Mesenchymal stem cell (in vitro differentiated cells and primary cell): ENCODE measurements at regions not wholly inside any gene's neighbourhood (a gene's known extent, or its start where the extent isn't known, plus 50 kb on each side); places are given as distances from the start of the nearest gene placed in this dataset.

Experiments
- DNase-seq: peaks from one replicate; pipeline ENCODE4 v3.0.0-alpha.2; 2013
- H2AFZ ChIP-seq: one replicate; pipeline ENCODE4 v1.6.1; 2013; ENCODE audit warnings: low read depth, mild to moderate bottlenecking, control low read depth, inconsistent platforms, low read length, moderate library complexity
- H2AK5ac ChIP-seq: 2 replicates; pipeline ENCODE4 v1.6.1; 2013; ENCODE audit warnings: low read length, moderate library complexity, mild to moderate bottlenecking, inconsistent platforms; ENCODE audit not compliant: severe bottlenecking
- H2BK120ac ChIP-seq: one replicate; pipeline ENCODE4 v1.6.1; 2013; ENCODE audit warnings: low read depth, mild to moderate bottlenecking, inconsistent platforms, low read length, moderate library complexity
- H2BK12ac ChIP-seq, 2 experiments: one replicate each; pipeline ENCODE4 v1.6.1; 2013; ENCODE audit warnings: inconsistent platforms in 2 of 2, low read length in 2 of 2, mild to moderate bottlenecking in 2 of 2, moderate library complexity in 2 of 2, control low read depth in 1 of 2
- H2BK15ac ChIP-seq: one replicate; pipeline ENCODE4 v1.6.1; 2013; ENCODE audit warnings: mild to moderate bottlenecking, low read depth, inconsistent platforms; ENCODE audit not compliant: poor library complexity, severe bottlenecking
- H2BK5ac ChIP-seq: 2 replicates; pipeline ENCODE4 v1.6.1; 2013; ENCODE audit warnings: low read depth, mild to moderate bottlenecking, low read length, control low read depth, inconsistent platforms; ENCODE audit not compliant: poor library complexity, severe bottlenecking
- H3K14ac ChIP-seq, 2 experiments: one replicate each; pipeline ENCODE4 v1.6.1; 2013; ENCODE audit warnings: inconsistent platforms in 2 of 2, low read length in 2 of 2, control low read depth in 1 of 2, mild to moderate bottlenecking in 1 of 2, moderate library complexity in 1 of 2
- H3K18ac ChIP-seq, 2 experiments: one replicate each; pipeline ENCODE4 v1.6.1; 2013; ENCODE audit warnings: inconsistent platforms in 2 of 2, low read length in 2 of 2, control low read depth in 1 of 2, low read depth in 1 of 2, mild to moderate bottlenecking in 1 of 2
- H3K23ac ChIP-seq, 2 experiments: one replicate each; pipeline ENCODE4 v1.6.1; 2013; ENCODE audit warnings: inconsistent platforms in 2 of 2, low read length in 2 of 2, mild to moderate bottlenecking in 2 of 2, moderate library complexity in 2 of 2, control low read depth in 1 of 2
- H3K27ac ChIP-seq: 2 replicates; pipeline ENCODE4 v1.5.1; 2013; ENCODE audit warnings: mild to moderate bottlenecking, moderate library complexity, low read length, control low read depth, inconsistent platforms; ENCODE audit not compliant: poor library complexity, severe bottlenecking
- H3K27me3 ChIP-seq, 2 experiments: 2 replicates each; pipeline versions ENCODE4 v1.6.1 to v1.7.0; 2013; ENCODE audit warnings: low read length in 2 of 2, mild to moderate bottlenecking in 2 of 2, moderate library complexity in 2 of 2, control low read depth in 1 of 2, inconsistent platforms in 1 of 2; ENCODE audit not compliant: control insufficient read depth in 1 of 2, insufficient read depth in 1 of 2
- H3K36me3 ChIP-seq, 2 experiments: 2 replicates each; pipeline versions ENCODE4 v1.6.1 to v1.7.0; 2013; ENCODE audit warnings: low read length in 2 of 2, control low read depth in 1 of 2, inconsistent platforms in 1 of 2, low read depth in 1 of 2, mild to moderate bottlenecking in 1 of 2; ENCODE audit not compliant: insufficient read depth in 2 of 2, control insufficient read depth in 1 of 2
- H3K4ac ChIP-seq, 2 experiments: one replicate each; pipeline ENCODE4 v1.6.1; 2013; ENCODE audit warnings: inconsistent platforms in 2 of 2, low read length in 2 of 2, mild to moderate bottlenecking in 2 of 2, moderate library complexity in 2 of 2, control low read depth in 1 of 2, low read depth in 1 of 2
- H3K4me1 ChIP-seq: 2 replicates; pipeline ENCODE4 v1.6.1; 2013; ENCODE audit warnings: low read depth, low read length, control low read depth; ENCODE audit not compliant: control insufficient read depth, insufficient read depth
- H3K4me2 ChIP-seq: 2 replicates; pipeline ENCODE4 v1.6.1; 2013; ENCODE audit warnings: low read length, mild to moderate bottlenecking, inconsistent platforms; ENCODE audit not compliant: poor library complexity, severe bottlenecking
- H3K4me3 ChIP-seq, 2 experiments: 2 replicates each; pipeline versions ENCODE4 v1.5.1 to v1.7.0; 2013; ENCODE audit warnings: low read length in 2 of 2, mild to moderate bottlenecking in 2 of 2, control low read depth in 1 of 2, low read depth in 1 of 2; ENCODE audit not compliant: insufficient read depth in 1 of 2
- H3K79me1 ChIP-seq: replicated peaks from 2 replicates; pipeline ENCODE4 v1.6.1; 2013; ENCODE audit warnings: mild to moderate bottlenecking, control low read depth, low read length, inconsistent platforms; ENCODE audit not compliant: poor library complexity, severe bottlenecking
- H3K9ac ChIP-seq: 2 replicates; pipeline ENCODE4 v1.7.0; 2013; ENCODE audit warnings: mild to moderate bottlenecking, low read length, moderate library complexity
- H3K9me3 ChIP-seq: 2 replicates; pipeline ENCODE4 v1.7.0; 2013; ENCODE audit warnings: mild to moderate bottlenecking, low read length; ENCODE audit not compliant: control insufficient read depth
- H4K8ac ChIP-seq: one replicate; pipeline ENCODE4 v1.6.1; 2013; ENCODE audit warnings: inconsistent platforms, mild to moderate bottlenecking, low read length, moderate library complexity
- H4K91ac ChIP-seq: one replicate; pipeline ENCODE4 v1.6.1; 2013; ENCODE audit warnings: mild to moderate bottlenecking, low read length, inconsistent platforms
- WGBS: methylation state at CpG from one replicate; pipeline ENCODE4 v1.1.7; 2013; ENCODE audit warnings: mixed read lengths; 5-methylcytosine and 5-hydroxymethylcytosine counted together

- Histone ChIP-seq H3K4ac (no peak overlapping the region), H4K91ac (no peak overlapping the region), H3K27ac (no peak overlapping the region), H2BK5ac (no peak overlapping the region), H2AFZ (no peak overlapping the region), H2BK12ac (no peak overlapping the region), H3K14ac (no peak overlapping the region), H3K4me1 (no peaks in the 10 kb centered on the region), H3K4me2 (no peak overlapping the region), H3K18ac (no peak overlapping the region), H3K23ac (no peak overlapping the region), H3K79me1 (no peaks in the 10 kb centered on the region), H3K9me3 (no peaks in the 10 kb centered on the region), H2AK5ac (no peak overlapping the region), H3K9ac (no peak overlapping the region), H3K27me3 (peaks cover 11 to 60% of the 10 kb centered on the region in 2 experiments), H3K4me3 (no peak overlapping the region), H2BK120ac (no peak overlapping the region), H2BK15ac (no peak overlapping the region), H4K8ac (no peak overlapping the region), H3K36me3 (no peaks in the 10 kb centered on the region)
- no peak for DNase-seq
- 76% methylated on average over 5 of the region's 5 CpGs for WGBS
Measured at GRCh38 chr6:40287296-40287850, 299.8 kb downstream of the LRFN2 start.

DNA sequence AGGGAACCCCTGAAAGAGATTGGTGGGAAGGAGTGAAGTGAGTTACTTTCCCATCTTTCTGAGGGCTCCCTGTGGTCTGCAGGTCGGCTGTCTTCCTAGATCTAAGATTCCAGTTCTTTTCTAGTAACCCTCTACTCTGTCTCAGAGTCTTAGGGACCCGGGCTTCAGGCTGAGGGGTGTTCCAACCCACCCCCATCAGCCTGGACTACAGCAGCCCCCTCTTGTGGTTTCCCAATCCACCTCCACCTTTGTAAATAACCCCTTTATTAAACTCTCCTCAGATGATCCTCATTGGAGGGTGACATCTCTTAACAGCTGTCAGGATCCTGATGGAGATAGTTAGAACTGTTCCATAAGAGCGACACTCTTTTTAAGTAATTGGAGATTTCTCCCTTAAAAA is 300.4 kb downstream of the LRFN2 start:
- Histone ChIP-seq H2BK12ac (no peak overlapping the region), H3K4ac (no peak overlapping the region), H2BK120ac (no peak overlapping the region), H3K27me3 (peaks cover 11 to 58% of the 10 kb centered on the region in 2 experiments), H3K14ac (no peak overlapping the region), H3K9ac (no peak overlapping the region), H3K4me3 (no peak overlapping the region), H3K23ac (no peak overlapping the region), H2BK5ac (no peak overlapping the region), H3K9me3 (no peaks in the 10 kb centered on the region), H2AK5ac (no peak overlapping the region), H4K91ac (no peak overlapping the region), H3K4me1 (no peaks in the 10 kb centered on the region), H3K18ac (no peak overlapping the region), H3K79me1 (no peaks in the 10 kb centered on the region), H4K8ac (no peak overlapping the region), H2AFZ (no peak overlapping the region), H3K36me3 (no peaks in the 10 kb centered on the region), H3K4me2 (no peak overlapping the region), H3K27ac (no peak overlapping the region), H2BK15ac (no peak overlapping the region)
- WGBS, result 89% methylated on average over 3 of the region's 3 CpGs
- DNase-seq, result no peak

- no peak overlapping the region for H3K4me3 ChIP-seq
- no peak overlapping the region for H3K14ac ChIP-seq
- H2AFZ ChIP-seq, result no peak overlapping the region
- no peak overlapping the region for H3K4me2 ChIP-seq
- H3K36me3 ChIP-seq, result no peaks in the 10 kb centered on the region
- H2BK120ac ChIP-seq, result no peak overlapping the region
- no peak for DNase-seq
- no peaks in the 10 kb centered on the region for H3K9me3 ChIP-seq
- H3K79me1 ChIP-seq, result no peaks in the 10 kb centered on the region
- no peaks in the 10 kb centered on the region for H3K4me1 ChIP-seq
- H4K91ac ChIP-seq, result no peak overlapping the region
- no peak overlapping the region for H2BK15ac ChIP-seq
- H3K18ac ChIP-seq, result no peak overlapping the region
- H3K9ac ChIP-seq, result no peak overlapping the region
- H3K27me3 ChIP-seq, result peaks cover 11 to 50% of the 10 kb centered on the region in 2 experiments
- no peak overlapping the region for H2BK12ac ChIP-seq
- H2BK5ac ChIP-seq, result no peak overlapping the region
- no peak overlapping the region for H3K4ac ChIP-seq
- WGBS, result 23% methylated on average over 7 of the region's 10 CpGs
- no peak overlapping the region for H2AK5ac ChIP-seq
- H3K27ac ChIP-seq, result no peak overlapping the region
- H4K8ac ChIP-seq, result no peak overlapping the region
- H3K23ac ChIP-seq, result no peak overlapping the region
Measured at GRCh38 chr6:40285996-40286395, 301.2 kb downstream of the LRFN2 start.

DNA sequence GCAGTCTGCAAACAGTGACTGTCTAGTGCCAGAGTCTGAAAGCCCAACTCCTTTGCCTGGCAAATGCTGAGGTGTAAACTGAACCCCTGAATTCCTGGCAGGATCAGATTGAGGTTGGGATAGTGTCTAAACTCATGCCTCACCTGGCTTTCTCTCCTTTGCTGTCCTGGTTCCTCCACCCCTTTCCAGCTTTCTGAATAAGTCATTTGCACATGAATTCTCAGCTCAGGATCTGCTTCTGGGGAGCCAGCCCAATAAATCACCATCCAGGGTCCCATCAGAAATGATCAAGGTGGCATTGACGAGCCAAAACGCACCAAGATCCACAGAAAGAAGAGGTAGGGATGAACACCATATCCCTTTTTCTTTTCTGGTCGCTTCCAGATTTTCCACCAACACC is 301.6 kb downstream of the LRFN2 start:
- no peak for DNase-seq
- Histone ChIP-seq H3K4me1 (no peaks in the 10 kb centered on the region), H3K4ac (no peak overlapping the region), H3K4me2 (no peak overlapping the region), H3K4me3 (no peak overlapping the region), H3K9me3 (no peaks in the 10 kb centered on the region), H2BK120ac (no peak overlapping the region), H3K9ac (no peak overlapping the region), H3K27ac (no peak overlapping the region), H2AFZ (no peak overlapping the region), H2AK5ac (no peak overlapping the region), H3K23ac (no peak overlapping the region), H2BK12ac (no peak overlapping the region), H3K79me1 (no peaks in the 10 kb centered on the region), H2BK15ac (no peak overlapping the region), H3K27me3 (peaks cover 11 to 46% of the 10 kb centered on the region in 2 experiments), H3K14ac (no peak overlapping the region), H3K36me3 (no peaks in the 10 kb centered on the region), H2BK5ac (no peak overlapping the region), H3K18ac (no peak overlapping the region), H4K91ac (no peak overlapping the region), H4K8ac (no peak overlapping the region)
- WGBS, result 59% methylated on average over 3 of the region's 3 CpGs
